ENCODE measurements at regions not wholly inside any gene's neighbourhood (a gene's known extent, or its start where the extent isn't known, plus 50 kb on each side); places are given as distances from the start of the nearest gene placed in this dataset.

DNA sequence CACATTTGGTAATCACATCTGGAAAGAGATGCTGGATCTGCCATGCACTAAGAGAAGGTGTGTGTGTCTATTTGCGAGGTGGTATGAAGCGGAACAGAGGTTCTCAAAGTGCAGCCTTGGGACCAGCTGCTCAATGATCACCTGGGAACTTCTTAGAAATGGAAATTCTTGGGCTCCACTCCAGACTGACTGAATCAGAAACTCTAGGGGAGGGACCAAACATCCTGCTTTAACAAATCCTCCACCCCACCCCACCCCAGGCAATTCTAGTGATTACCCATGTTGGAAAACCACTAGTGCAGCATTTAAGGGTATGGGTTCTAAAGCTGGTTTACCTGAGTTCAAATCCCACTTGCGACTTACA is 143.9 kb upstream of the JUN start:
- TF ChIP-seq REST (IDR thresholded peaks at IDR 0.05; ENCODE audit: insufficient read depth in 1 of 2, low read depth in 2 of 2, low read length in 2 of 2) (no peak), SIN3A (IDR thresholded peaks at IDR 0.05; ENCODE audit: borderline replicate concordance, insufficient read depth, low read length) (no peak), TAF1 (IDR thresholded peaks at IDR 0.05; ENCODE audit: borderline replicate concordance, insufficient read depth, low read length) (no peak), FOXP2 (optimal IDR thresholded peaks at IDR 0.05; ENCODE audit: borderline replicate concordance, extremely low read depth, extremely low read length, insufficient read depth) (no peak)

- no peak for TF ChIP-seq SIN3A (IDR thresholded peaks at IDR 0.05; ENCODE audit: borderline replicate concordance, insufficient read depth, low read length)
- no peak for TF ChIP-seq FOXP2 (optimal IDR thresholded peaks at IDR 0.05; ENCODE audit: borderline replicate concordance, extremely low read depth, extremely low read length, insufficient read depth)
- no peak for TF ChIP-seq POLR2AphosphoS5 (IDR thresholded peaks at IDR 0.05; ENCODE audit: low read depth, low read length)
- TF ChIP-seq REST (IDR thresholded peaks at IDR 0.05; ENCODE audit: insufficient read depth in 1 of 2, low read depth in 2 of 2, low read length in 2 of 2) = no peak
- no peak for TF ChIP-seq TAF1 (IDR thresholded peaks at IDR 0.05; ENCODE audit: borderline replicate concordance, insufficient read depth, low read length)
Measured at GRCh38 chr1:58928514-58928913, 144.7 kb upstream of the JUN start.

- TF ChIP-seq POLR2AphosphoS5 (IDR thresholded peaks at IDR 0.05; ENCODE audit: low read depth, low read length) (no peak), FOXP2 (optimal IDR thresholded peaks at IDR 0.05; ENCODE audit: borderline replicate concordance, extremely low read depth, extremely low read length, insufficient read depth) (no peak), REST (IDR thresholded peaks at IDR 0.05; ENCODE audit: insufficient read depth in 1 of 2, low read depth in 2 of 2, low read length in 2 of 2) (no peak), TAF1 (IDR thresholded peaks at IDR 0.05; ENCODE audit: borderline replicate concordance, insufficient read depth, low read length) (no peak), SIN3A (IDR thresholded peaks at IDR 0.05; ENCODE audit: borderline replicate concordance, insufficient read depth, low read length) (no peak)
Measured at GRCh38 chr1:58929671-58930325, 146.0 kb upstream of the JUN start.

- TF ChIP-seq REST (IDR thresholded peaks at IDR 0.05; ENCODE audit: insufficient read depth in 1 of 2, low read depth in 2 of 2, low read length in 2 of 2) (no peak), FOXP2 (optimal IDR thresholded peaks at IDR 0.05; ENCODE audit: borderline replicate concordance, extremely low read depth, extremely low read length, insufficient read depth) (no peak), POLR2AphosphoS5 (IDR thresholded peaks at IDR 0.05; ENCODE audit: low read depth, low read length) (no peak), SIN3A (IDR thresholded peaks at IDR 0.05; ENCODE audit: borderline replicate concordance, insufficient read depth, low read length) (no peak)
Measured at GRCh38 chr1:58931024-58931423, 147.2 kb upstream of the JUN start.

- TF ChIP-seq REST (IDR thresholded peaks at IDR 0.05; ENCODE audit: insufficient read depth in 1 of 2, low read depth in 2 of 2, low read length in 2 of 2) (no peak), TAF1 (IDR thresholded peaks at IDR 0.05; ENCODE audit: borderline replicate concordance, insufficient read depth, low read length) (no peak), FOXP2 (optimal IDR thresholded peaks at IDR 0.05; ENCODE audit: borderline replicate concordance, extremely low read depth, extremely low read length, insufficient read depth) (no peak), POLR2AphosphoS5 (IDR thresholded peaks at IDR 0.05; ENCODE audit: low read depth, low read length) (no peak), SIN3A (IDR thresholded peaks at IDR 0.05; ENCODE audit: borderline replicate concordance, insufficient read depth, low read length) (no peak)
Measured at GRCh38 chr1:58931756-58932155, 147.9 kb upstream of the JUN start.

All from PFSK-1 (cell line).